ENCODE measurements at regions not wholly inside any gene's neighbourhood (a gene's known extent, or its start where the extent isn't known, plus 50 kb on each side); places are given as distances from the start of the nearest gene placed in this dataset.

DNA sequence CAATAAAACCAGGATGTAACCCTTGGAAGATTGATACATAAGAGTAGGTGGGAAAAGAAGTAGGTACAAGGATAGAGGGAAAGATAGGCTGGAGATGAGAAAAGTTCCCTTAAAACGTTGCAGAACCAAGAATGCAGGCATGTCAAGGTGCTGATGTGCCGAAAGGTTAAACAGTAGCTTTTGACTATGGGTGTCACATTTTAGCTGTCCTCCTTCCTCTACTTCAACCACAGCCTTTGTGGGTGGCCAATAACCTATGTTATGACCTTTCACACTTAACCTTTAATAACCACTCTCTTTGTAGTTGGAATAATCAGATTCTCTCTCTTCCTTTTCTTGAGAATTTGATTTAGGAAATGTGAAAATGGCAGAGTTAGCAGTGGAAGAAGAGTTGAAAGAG lies 184.5 kb upstream of the GAP43 start:
- Mint-ChIP-seq H3K9me3 (no peaks in the 10 kb centered on the region), H3K36me3 (ENCODE audit: insufficient read depth in 1 of 3, low read depth in 3 of 3) (no peaks in the 10 kb centered on the region; a peak in 1 of 7 replicates), H3K4me3 (no peak overlapping the region), H3K27ac (no peak overlapping the region), H3K27me3 (ENCODE audit: low read depth) (no peaks in the 10 kb centered on the region), H3K4me1 (peaks cover 9% of the 10 kb centered on the region in 2 experiments)
- no peaks in the 10 kb centered on the region for H3K27me3 ChIP-seq (ENCODE audit: insufficient read depth, low read length)
- H4K5ac ChIP-seq (ENCODE audit: insufficient read length, low read depth, low read length), result no peak overlapping the region
- H3K27ac ChIP-seq (ENCODE audit: insufficient read length, low read depth, low read length), result no peak overlapping the region
- no peak for DNase-seq
- H2BK15ac ChIP-seq (ENCODE audit: low read depth, low read length), result no peak overlapping the region
- no peak overlapping the region for H3K4me2 ChIP-seq (ENCODE audit: insufficient read depth, insufficient read length, low read length)
- H2AK5ac ChIP-seq (ENCODE audit: insufficient read length, low read length), result no peak overlapping the region
- H2BK120ac ChIP-seq (ENCODE audit: low read depth, low read length, poor library complexity, severe bottlenecking), result no peak overlapping the region
- no peak overlapping the region for H3K23ac ChIP-seq (ENCODE audit: insufficient read length, low read depth, low read length)
- H2BK5ac ChIP-seq (ENCODE audit: insufficient read length, low read length), result no peak overlapping the region
- no peak overlapping the region for H3K9ac ChIP-seq (ENCODE audit: extremely low read depth, insufficient read length, low read length)
- WGBS (ENCODE audit: extremely low coverage, insufficient read length, low lambda C conversion rate), result no CpG with 5 or more reads among the region's 2 CpGs
- no peaks in the 10 kb centered on the region for H4K20me1 ChIP-seq (ENCODE audit: control insufficient read depth, insufficient read depth, insufficient read length)
- H3K23me2 ChIP-seq (ENCODE audit: insufficient read length, low read depth, low read length, poor library complexity, severe bottlenecking), result no peaks in the 10 kb centered on the region
- H3K4ac ChIP-seq (ENCODE audit: low read depth, low read length), result no peak overlapping the region
- no peak overlapping the region for H4K8ac ChIP-seq (replicated peaks; ENCODE audit: insufficient read length, low read depth, low read length)
- H3K4me1 ChIP-seq (ENCODE audit: insufficient read depth, low read length), result no peaks in the 10 kb centered on the region
- no peak overlapping the region for H2AFZ ChIP-seq (ENCODE audit: low read length)
- no peak overlapping the region for H4K91ac ChIP-seq (ENCODE audit: insufficient read length, low read depth, low read length)
- no peak overlapping the region for H3T11ph ChIP-seq (ENCODE audit: low read length)
- H3K79me1 ChIP-seq (ENCODE audit: insufficient read depth, low read depth, low read length, poor library complexity, severe bottlenecking), result no peaks in the 10 kb centered on the region
- no peak overlapping the region for H3K18ac ChIP-seq (ENCODE audit: insufficient read length, low read depth, low read length)
- H3K56ac ChIP-seq (ENCODE audit: insufficient read length, low read depth, low read length), result no peak overlapping the region
- no peak overlapping the region for H2BK12ac ChIP-seq (ENCODE audit: insufficient read length, low read depth, low read length)
- TF ChIP-seq CTCF (conservative IDR thresholded peaks at IDR 0.05), result no peak
- no peaks in the 10 kb centered on the region for H3K79me2 ChIP-seq (ENCODE audit: insufficient read depth, low read length)
- H3K9me3 ChIP-seq (ENCODE audit: control insufficient read depth, low read depth, low read length), result no peaks in the 10 kb centered on the region
- no peak overlapping the region for H3K14ac ChIP-seq (ENCODE audit: insufficient read depth, low read length)
- H2BK20ac ChIP-seq (ENCODE audit: low read depth, low read length, poor library complexity, severe bottlenecking), result no peak overlapping the region

All from H9 (cell line).